Inflammatory macrophage treated with lipopolysaccharide for 1 hour (primary cell): ENCODE measurements at regions not wholly inside any gene's neighbourhood (a gene's known extent, or its start where the extent isn't known, plus 50 kb on each side); places are given as distances from the start of the nearest gene placed in this dataset.
"Not testable (repeated sequence)": the region's sequence is repeated elsewhere in the genome, so short reads cannot be mapped to it uniquely, and the experiment has no call there.

Experiments used
- DNase-seq, 2 donors: peaks; one replicate each; pipeline ENCODE4 v3.0.0-alpha.2; 2020 to 2022

- not testable (repeated sequence) for DNase-seq
Measured at GRCh38 chr2:91422102-91422501, 2730.6 kb downstream of the RPIA start.

GRCh38 chr2:91427148-91427547 lies 2735.7 kb downstream of the RPIA start:
- DNase-seq = not testable (repeated sequence)

DNA sequence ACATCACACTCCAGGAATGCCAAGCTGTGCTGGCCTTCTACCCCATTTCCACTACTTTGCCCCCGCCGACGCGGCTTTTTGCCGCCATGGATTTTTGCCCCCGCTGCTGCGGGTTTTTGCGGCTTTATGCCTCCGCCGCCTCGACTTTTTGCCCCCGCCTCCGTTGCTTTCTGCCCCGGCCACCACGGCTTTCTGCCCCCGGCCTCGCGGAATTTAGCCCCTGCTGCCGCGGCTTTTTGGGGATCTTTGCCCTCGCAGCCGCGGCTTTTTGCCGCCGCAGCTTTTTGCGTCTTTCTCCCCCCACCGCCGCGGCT lies 2750.4 kb downstream of the RPIA start:
- DNase-seq = not testable (repeated sequence)

- no peak for DNase-seq
Measured at GRCh38 chr2:91442246-91442905, 2750.9 kb downstream of the RPIA start.

DNA sequence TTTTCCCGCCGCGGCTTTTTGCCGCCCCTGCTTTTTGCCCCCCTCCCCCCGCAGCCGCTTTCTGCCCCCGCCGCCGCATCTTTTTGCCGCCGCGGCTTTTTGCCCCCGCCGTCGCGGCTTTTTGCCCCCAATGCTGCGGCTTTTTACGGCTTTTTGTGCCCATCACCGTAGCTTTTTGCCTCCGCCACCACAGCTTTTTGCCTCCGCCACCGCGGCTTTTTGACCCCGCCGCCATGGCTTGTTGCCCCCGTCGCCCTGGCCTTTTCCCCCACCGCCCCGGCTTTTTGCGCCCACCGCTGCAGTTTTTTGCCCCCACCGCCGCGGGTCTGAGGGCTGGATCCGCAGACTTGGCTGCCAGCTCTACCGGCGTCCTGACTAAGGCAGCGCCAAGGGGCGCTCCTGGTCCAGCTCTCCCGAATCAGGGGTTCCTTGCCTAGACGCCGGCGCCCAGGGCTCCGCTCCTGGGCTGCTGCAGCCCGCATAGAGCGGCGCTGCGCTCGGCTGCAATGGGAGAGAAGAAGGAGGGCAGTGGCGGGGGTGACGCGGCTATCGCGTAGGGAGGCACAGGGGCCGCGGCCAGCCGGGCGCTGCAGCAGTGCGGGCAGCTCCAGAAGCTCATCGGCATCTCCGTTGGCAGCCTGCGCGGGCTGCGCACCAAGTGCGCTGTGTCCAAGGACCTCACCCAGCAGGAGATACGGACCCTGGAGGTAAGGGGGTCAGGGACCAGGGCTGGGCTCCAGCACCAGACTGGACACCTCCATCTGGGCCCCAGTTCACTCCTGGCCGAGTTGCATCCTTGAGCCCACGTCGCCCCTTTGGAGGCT lies 2751.6 kb downstream of the RPIA start:
- not testable (repeated sequence) for DNase-seq

- DNase-seq = not testable (repeated sequence)
Measured at GRCh38 chr2:91443730-91444115, 2752.2 kb downstream of the RPIA start.

DNA sequence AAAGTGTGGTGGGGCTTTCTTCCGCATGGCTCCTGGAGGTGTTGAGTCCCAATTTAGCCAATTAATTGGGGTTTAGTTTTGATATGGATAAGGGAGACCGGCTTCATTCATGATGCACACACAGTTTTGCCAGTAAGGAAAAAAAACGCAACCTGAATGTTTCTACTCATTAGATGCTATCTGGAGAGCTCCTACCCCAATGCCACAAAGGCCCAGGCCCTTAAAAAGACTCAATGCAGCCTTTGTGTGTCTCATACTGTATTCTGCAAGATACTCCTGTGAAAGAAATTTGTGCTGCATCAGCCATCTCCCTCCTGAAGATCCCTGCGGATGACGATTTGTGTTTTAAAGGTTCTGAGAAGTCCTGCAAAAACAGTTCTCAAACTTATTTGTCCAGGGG lies 2754.2 kb downstream of the RPIA start:
- DNase-seq = not testable (repeated sequence)

- DNase-seq = not testable (repeated sequence)
Measured at GRCh38 chr2:91446489-91446888, 2755.0 kb downstream of the RPIA start.

DNA sequence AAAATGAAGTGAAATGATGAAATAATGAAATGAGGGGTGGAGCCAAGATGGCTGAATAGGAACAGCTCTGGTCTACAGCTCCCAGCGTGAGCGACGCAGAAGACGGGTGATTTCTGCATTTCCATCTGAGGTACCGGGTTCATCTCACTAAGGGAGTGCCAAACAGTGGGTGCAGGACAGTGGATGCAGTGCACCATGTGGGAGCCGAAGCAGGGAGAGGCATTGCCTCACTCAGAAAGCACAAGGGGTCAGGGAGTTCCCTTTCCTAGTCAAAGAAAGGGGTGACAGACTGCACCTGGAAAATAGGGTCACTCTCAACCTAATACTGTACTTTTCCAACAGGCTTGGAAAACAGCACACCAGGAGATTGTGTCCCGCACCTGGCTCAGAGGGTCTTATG lies 2755.4 kb downstream of the RPIA start:
- not testable (repeated sequence) for DNase-seq

GRCh38 chr2:91447508-91447907 lies 2756.0 kb downstream of the RPIA start:
- not testable (repeated sequence) for DNase-seq

DNA sequence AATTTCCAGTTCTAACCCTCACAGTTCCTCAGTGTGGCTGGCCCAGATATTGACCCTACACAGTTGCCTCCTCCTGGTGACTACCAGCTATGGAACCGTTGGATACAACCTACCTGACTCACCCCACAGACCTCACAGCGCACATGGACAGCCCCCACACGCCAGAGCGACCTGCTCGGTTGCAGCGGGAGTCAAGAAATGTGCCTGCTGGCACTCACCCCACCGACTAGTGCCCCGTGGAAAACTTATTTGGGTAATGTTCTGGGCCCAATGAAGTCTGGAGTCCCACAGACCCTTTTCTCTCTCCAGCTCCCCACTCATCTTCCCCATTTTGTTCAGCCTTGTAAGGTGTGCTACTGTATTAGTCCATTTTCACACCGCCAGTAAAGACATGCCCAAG lies 2770.8 kb downstream of the RPIA start:
- DNase-seq = not testable (repeated sequence)

DNA sequence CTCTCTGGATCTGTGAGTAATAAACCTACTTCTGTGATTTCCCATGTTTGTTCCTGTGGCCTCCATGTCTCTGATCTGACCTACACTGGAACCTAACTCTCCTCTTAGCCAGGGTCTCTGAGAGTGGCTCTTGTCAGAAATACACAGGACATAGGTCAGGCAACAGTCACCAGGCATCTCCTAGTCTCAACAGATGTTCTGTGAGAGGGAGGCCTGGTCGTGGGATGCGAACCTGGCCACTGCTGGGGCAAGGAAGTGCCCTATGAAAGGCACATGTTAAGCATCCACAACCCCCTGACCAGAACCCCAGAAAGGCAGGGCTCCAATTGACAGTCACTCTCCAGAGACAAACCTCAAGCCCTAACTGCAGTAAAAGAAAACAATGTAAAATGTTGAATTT lies 2771.5 kb downstream of the RPIA start:
- DNase-seq = not testable (repeated sequence)

DNA sequence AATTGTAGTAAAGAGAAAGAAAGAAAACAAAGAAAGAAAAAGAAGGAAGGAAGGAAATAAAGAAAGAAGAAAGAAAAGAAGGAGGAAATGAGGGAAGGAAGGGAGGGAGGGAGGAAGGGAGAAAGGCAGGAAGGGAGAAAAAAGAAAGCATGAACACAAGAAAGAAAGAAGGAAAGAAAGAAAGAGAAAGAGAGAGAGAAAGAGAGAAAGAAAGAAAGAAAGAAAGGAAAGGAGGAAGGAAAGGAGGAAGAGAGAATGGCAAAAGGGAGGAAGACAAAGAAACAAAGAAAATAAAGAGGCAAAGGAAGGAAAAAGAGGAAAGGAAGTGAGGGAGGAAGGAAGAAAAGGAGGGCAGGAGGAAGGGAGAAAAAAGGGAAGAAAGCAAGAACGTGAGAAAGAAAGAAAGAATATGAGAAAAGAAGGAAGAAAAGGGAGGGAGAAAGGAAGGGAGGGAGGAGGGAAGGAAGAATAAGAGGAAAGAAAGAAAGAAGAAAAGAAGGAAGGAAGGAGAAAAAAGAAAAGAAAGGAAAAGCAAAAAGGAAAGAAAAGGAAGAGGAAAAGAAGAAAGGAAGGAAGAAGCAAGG lies 2775.4 kb downstream of the RPIA start:
- not testable (repeated sequence) for DNase-seq

DNA sequence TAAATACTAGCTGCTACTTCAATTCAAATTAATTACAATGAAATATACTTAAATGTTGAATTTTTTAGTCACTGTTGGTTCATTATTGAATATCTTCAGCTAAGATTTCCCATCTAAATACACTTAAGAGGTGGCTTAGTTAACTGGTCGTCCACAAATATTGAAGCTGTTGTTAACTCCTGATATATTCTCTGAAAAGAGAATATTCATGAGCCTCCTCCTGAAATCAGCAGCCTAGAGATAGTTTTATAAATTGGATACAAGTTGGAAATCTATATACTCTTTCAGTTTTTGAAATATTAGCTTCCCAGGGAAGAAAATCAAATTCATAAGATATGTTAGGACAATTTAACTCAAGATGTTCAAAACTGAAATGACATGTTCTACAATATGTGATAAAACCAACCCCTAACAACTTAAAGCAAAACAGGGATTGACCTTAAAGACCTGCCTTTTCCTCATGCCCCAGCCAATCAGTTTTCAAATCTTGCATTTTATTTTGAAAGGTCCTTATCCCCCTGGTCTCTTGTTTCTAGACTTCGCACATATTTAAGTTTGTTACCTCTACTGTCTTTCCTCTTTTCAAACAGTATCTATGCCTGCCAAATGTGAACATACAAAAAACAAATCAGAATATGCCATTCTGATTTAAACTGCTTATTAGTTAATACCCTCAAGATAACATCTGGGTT lies 2784.9 kb downstream of the RPIA start:
- not testable (repeated sequence) for DNase-seq

DNA sequence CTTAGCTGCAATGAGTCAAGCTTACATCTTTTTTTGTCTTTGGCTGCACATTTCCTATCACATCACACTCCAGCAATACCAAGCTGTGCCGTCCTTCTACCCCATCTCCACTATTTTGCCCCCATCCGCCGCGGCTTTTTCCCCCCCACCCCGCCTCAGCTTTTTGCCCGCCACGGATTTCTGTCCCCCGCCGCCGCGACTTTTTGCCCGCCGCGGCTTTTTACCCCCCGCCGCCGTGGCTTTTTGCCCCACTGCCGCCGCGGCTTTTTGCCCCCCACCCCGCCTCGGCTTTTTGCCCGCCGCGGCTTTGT lies 2785.4 kb downstream of the RPIA start:
- DNase-seq = not testable (repeated sequence)

DNA sequence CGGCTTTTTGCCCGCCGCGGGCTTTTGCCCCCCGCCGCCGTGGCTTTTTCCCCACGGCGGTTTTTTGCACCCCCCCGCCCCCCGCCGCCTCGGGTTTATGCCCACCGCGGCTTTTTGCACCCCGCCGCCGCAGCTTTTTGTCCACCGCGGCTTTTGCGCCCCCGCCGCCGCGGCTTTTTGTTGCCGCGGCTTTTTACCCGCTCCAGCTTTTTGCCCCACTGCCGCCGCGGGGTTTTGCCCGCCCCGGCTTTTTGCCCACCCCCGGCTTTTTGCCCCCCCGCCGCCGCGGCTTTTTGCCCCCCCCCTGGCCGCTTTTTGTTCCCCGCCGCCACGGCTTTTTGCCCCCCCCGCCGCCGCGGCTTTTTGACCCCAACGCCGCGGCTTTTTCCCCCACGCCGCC lies 2785.8 kb downstream of the RPIA start:
- DNase-seq = peak in 1 of 2 donors; percentile 0

- DNase-seq = peak in 1 of 2 donors; percentile 12
Measured at GRCh38 chr2:91477731-91478672, 2786.5 kb downstream of the RPIA start.

- DNase-seq = peak in 1 of 2 donors; percentile 0
Measured at GRCh38 chr2:91478851-91479718, 2787.6 kb downstream of the RPIA start.

DNA sequence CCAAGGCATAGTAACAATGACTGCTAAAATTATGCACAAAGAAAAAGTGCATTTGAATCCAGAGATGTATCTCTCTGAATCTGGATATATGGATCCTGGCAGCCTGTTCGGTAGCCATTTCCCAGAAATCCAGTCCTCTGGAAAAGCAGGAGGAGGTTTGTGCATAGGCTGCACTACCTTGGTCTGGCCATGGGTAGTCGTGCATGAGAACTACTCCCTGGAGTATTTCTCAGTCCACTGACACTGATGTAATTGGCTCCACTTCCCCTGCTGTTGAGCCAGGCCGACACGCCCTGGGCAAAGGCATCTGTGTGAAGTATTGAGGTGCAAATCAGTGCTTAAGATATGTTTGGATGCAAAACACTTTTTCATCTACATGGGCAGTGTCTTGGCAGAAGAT lies 2793.8 kb downstream of the RPIA start:
- DNase-seq = not testable (repeated sequence)

- DNase-seq = not testable (repeated sequence)
Measured at GRCh38 chr2:91497129-91498064, 2805.9 kb downstream of the RPIA start.
